MM.1S (cell line): ENCODE measurements at regions not wholly inside any gene's neighbourhood (a gene's known extent, or its start where the extent isn't known, plus 50 kb on each side); places are given as distances from the start of the nearest gene placed in this dataset.

Source experiments
- CTCF ChIP-seq: fragments of 300-600 bp; sonication (generic); IDR thresholded peaks from 2 replicates; pipeline ENCODE4 v1.5.1; 2016; ENCODE audit warnings: antibody characterized with exemption, low read length, mixed read lengths
- EZH2 ChIP-seq: fragments of 300-600 bp; sonication (generic); optimal IDR thresholded peaks from 2 replicates; pipeline ENCODE3; 2017; ENCODE audit warnings: low read depth, mild to moderate bottlenecking, antibody characterized with exemption, low read length, mixed read lengths
- EZH2phosphoT487 ChIP-seq: fragments of 300-600 bp; sonication (generic); IDR thresholded peaks from 2 replicates; pipeline ENCODE4 v1.6.1; 2018; ENCODE audit warnings: antibody characterized with exemption, low read length

- TF ChIP-seq CTCF, result no peak
- no peak for TF ChIP-seq EZH2phosphoT487
- TF ChIP-seq EZH2, result no peak
Measured at GRCh38 chr1:30627206-30627605, 96.2 kb downstream of the MATN1 start.
